CD4-positive, alpha-beta memory T cell (primary cell): ENCODE measurements at regions not wholly inside any gene's neighbourhood (a gene's known extent, or its start where the extent isn't known, plus 50 kb on each side); places are given as distances from the start of the nearest gene placed in this dataset.

Experiments
- CTCF ChIA-PET: fragments of 350-600 bp; sonication (Branson Sonifier 250); formaldehyde crosslinking; loops from one replicate; lab custom pipeline; 2021; ENCODE audit warnings: inconsistent platforms; ENCODE audit not compliant: partially characterized antibody; lab: Charles Lee
- POLR2A ChIA-PET: fragments of 350-600 bp; sonication (Branson Sonifier 250); formaldehyde crosslinking; loops from one replicate; lab custom pipeline; 2021; ENCODE audit not compliant: partially characterized antibody; lab: Charles Lee
- DNase-seq, 5 donors: peaks; one replicate each; pipeline versions ENCODE4 v3.0.0 to v3.0.0-alpha.2; 2020 to 2022; ENCODE audit warnings: mixed read lengths in 1 of 5
- H3K27ac ChIP-seq: one replicate; pipeline ENCODE4 v1.7.0; 2013; ENCODE audit warnings: low read depth, low read length
- H3K27me3 ChIP-seq: 2 replicates; pipeline ENCODE4 v1.7.0; 2013; ENCODE audit warnings: mild to moderate bottlenecking, low read length, moderate library complexity; ENCODE audit not compliant: insufficient read depth
- H3K36me3 ChIP-seq: 2 replicates; pipeline ENCODE4 v1.7.0; 2013; ENCODE audit warnings: mild to moderate bottlenecking, low read length, moderate library complexity; ENCODE audit not compliant: insufficient read depth
- H3K4me1 ChIP-seq: 2 replicates; pipeline ENCODE4 v1.7.0; 2013; ENCODE audit warnings: mild to moderate bottlenecking, low read length, moderate library complexity; ENCODE audit not compliant: insufficient read depth
- H3K4me3 ChIP-seq, 2 donors: one replicate each; pipeline ENCODE4 v1.7.0; 2013; ENCODE audit warnings: low read length in 2 of 2, mild to moderate bottlenecking in 1 of 2
- H3K9me3 ChIP-seq, 2 donors: one replicate each; pipeline ENCODE4 v1.7.0; 2013; ENCODE audit warnings: low read length in 2 of 2, control low read depth in 1 of 2; ENCODE audit not compliant: control insufficient read depth in 1 of 2
- H3K27ac Mint-ChIP-seq, 7 donors: one replicate each; pipeline ENCODE4 v1.8.0; 2020 to 2021; ENCODE audit warnings: mixed read lengths in 7 of 7, mild to moderate bottlenecking in 6 of 7, inconsistent platforms in 3 of 7, moderate library complexity in 3 of 7
- H3K27me3 Mint-ChIP-seq, 2 donors: one replicate each; pipeline ENCODE4 v1.8.0; 2020 to 2021; ENCODE audit warnings: mixed read lengths in 2 of 2
- H3K36me3 Mint-ChIP-seq, 2 donors: one replicate each; pipeline ENCODE4 v1.8.0; 2020 to 2021; ENCODE audit warnings: mixed read lengths in 2 of 2, inconsistent platforms in 1 of 2, mild to moderate bottlenecking in 1 of 2
- H3K4me1 Mint-ChIP-seq, 4 donors: one replicate each; pipeline ENCODE4 v1.8.0; 2020 to 2021; ENCODE audit warnings: mixed read lengths in 4 of 4, mild to moderate bottlenecking in 1 of 4
- H3K4me3 Mint-ChIP-seq, 8 donors: one replicate each; pipeline ENCODE4 v1.8.0; 2020 to 2021; ENCODE audit warnings: mixed read lengths in 8 of 8, mild to moderate bottlenecking in 7 of 8, moderate library complexity in 6 of 8, inconsistent platforms in 3 of 8
- H3K9me3 Mint-ChIP-seq, 8 donors: one replicate each; pipeline ENCODE4 v1.8.0; 2020 to 2021; ENCODE audit warnings: mixed read lengths in 8 of 8, mild to moderate bottlenecking in 5 of 8, inconsistent platforms in 3 of 8, moderate library complexity in 1 of 8
- intact Hi-C: fragments of 100-400 bp; cut with micrococcal nuclease; formaldehyde crosslinking; loops from one replicate; pipeline ENCODE4 v1.15.1; 2023

DNA sequence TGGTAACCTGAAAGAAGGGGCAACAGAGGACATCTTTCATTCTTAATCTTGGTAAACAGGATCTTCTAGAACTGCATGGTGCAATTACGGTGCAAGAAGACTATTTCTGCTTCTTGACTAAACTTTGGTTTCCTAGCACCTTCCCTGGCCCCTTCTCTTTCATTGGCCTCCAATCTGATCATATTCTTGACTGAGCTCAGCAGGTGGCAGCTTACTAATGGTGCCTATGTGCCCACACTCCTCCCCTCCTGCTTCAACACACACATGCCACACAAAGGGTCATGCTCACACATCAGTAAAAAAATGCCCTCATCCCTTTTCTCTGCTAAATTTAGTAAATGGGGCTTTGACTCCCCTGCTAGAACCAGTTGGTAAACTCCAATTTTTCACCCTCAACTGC is 400.5 kb upstream of the MAOA start:
- Mint-ChIP-seq H3K27me3 (no peaks in the 10 kb centered on the region), H3K36me3 (peaks cover 0 to 7% of the 10 kb centered on the region in 2 donors), H3K4me1 (peaks cover 0 to 4% (median 0%) of the 10 kb centered on the region in 4 donors), H3K27ac (peak overlapping the region in 1 of 7 donors; percentile 33), H3K4me3 (no peak overlapping the region), H3K9me3 (peaks cover 0 to 12% (median 5%) of the 10 kb centered on the region in 8 donors)
- Histone ChIP-seq H3K4me1 (no peaks in the 10 kb centered on the region), H3K4me3 (no peak overlapping the region), H3K27me3 (no peaks in the 10 kb centered on the region), H3K27ac (no peak overlapping the region), H3K36me3 (no peaks in the 10 kb centered on the region), H3K9me3 (no peaks in the 10 kb centered on the region)
- ChIA-PET CTCF (no interaction called here), POLR2A (no interaction called here)
- no peak for DNase-seq
- intact Hi-C loops: no loop called here

DNA sequence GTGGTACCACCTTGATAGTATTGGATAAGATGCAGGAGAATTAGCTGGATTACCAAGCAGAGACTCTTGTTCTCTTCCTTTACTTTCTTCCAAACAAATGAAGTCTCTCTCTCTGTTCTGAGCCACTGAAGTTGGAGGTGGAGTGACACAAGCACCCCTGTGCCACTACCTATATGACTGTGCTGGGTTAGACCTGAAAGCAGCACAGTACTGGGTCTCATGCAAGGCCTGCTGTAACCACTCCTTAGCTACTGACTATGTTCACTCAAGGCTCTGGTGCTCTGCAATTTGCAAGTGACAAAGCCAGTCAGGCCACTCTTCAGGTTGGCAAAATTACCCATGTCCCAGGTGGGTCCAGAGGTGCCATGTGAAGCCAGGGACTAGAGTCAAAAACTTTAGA is 389.6 kb upstream of the MAOA start:
- POLR2A ChIA-PET: no interaction called here

DNA sequence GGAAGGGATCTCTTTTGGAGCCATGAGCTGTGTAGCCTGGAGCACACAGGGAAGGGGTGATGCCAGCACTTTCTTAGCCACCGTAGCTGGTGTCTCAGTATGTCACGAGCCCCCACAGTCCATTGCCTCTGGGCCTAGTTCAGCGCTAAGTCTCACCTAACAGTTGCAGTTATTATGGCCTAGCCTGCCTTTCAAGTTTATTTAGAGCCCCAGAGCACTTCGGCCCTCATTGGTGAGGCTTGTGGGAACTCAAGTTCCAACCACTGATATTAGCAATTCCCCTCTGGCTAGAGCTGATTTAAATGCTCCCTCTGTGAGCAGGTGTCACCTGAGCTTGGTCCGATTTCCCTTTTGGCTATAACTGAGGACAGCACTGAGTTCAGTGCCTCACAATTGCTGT is 388.4 kb upstream of the MAOA start:
- Mint-ChIP-seq H3K27ac (no peak overlapping the region), H3K36me3 (peaks cover 0 to 6% of the 10 kb centered on the region in 2 donors), H3K27me3 (no peaks in the 10 kb centered on the region), H3K4me3 (no peak overlapping the region), H3K9me3 (peaks cover 0 to 13% (median 8%) of the 10 kb centered on the region in 8 donors), H3K4me1 (no peaks in the 10 kb centered on the region)
- ChIA-PET CTCF (no interaction called here), POLR2A (no interaction called here)
- H3K27ac ChIP-seq: no peak overlapping the region
- H3K4me3 ChIP-seq: no peak overlapping the region
- no peaks in the 10 kb centered on the region for H3K27me3 ChIP-seq
- no peaks in the 10 kb centered on the region for H3K4me1 ChIP-seq
- intact Hi-C loops: no loop called here
- no peak for DNase-seq
- no peaks in the 10 kb centered on the region for H3K36me3 ChIP-seq
- H3K9me3 ChIP-seq: no peaks in the 10 kb centered on the region

More for the DNA sequence above, 389.6 kb upstream of the MAOA start:
- no peaks in the 10 kb centered on the region for H3K9me3 ChIP-seq
- intact Hi-C loops: no loop called here
- Mint-ChIP-seq H3K9me3 (peaks cover 0 to 15% (median 10%) of the 10 kb centered on the region in 8 donors), H3K36me3 (peaks cover 0 to 6% of the 10 kb centered on the region in 2 donors), H3K4me3 (no peak overlapping the region), H3K4me1 (no peaks in the 10 kb centered on the region), H3K27ac (no peak overlapping the region), H3K27me3 (no peaks in the 10 kb centered on the region)
- H3K27me3 ChIP-seq: no peaks in the 10 kb centered on the region
- H3K27ac ChIP-seq: no peak overlapping the region
- DNase-seq: no peak
- H3K4me3 ChIP-seq: no peak overlapping the region
- H3K4me1 ChIP-seq: no peaks in the 10 kb centered on the region
- CTCF ChIA-PET: no interaction called here
- no peaks in the 10 kb centered on the region for H3K36me3 ChIP-seq

DNA sequence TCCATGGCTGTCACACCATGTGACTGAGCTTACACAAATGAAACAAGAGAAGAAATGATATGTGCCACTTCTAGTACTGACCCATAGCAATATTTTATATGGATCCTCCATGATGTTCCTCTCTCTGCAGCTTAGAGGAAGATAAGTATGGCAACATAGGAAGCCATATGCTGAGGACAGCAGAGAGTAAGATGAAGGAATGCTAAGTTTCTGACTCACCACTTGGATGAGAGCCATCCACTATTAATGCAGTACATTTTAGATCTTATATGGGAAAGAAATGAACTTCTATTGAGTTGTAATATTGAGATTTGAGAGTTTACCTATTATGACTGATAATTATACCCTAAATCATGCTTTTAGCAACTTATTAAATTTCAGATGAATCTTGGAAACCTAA is 386.9 kb upstream of the MAOA start:
- H3K9me3 ChIP-seq: no peaks in the 10 kb centered on the region

DNA sequence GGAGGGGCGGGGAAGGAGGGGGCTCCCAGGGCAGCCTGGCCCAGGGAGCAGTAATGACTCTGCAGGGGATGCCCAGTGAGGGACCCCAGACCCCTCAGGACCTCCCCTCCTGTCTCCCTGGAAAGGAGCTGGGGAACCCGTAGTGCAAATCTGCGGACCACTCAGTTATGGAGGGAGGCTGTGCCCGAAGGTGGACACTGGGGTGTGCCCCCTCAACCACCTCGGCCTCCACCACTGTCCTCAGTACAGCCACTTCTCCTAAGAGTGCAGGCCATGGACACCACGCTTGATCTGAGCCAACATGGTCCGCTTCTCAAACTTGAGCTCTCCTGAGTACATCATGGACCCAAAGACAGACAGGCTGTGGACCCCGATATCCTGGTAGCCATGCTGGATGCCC is 378.2 kb upstream of the MAOA start:
- no peaks in the 10 kb centered on the region for H3K4me1 ChIP-seq
- H3K4me1 Mint-ChIP-seq: no peaks in the 10 kb centered on the region
- H3K36me3 Mint-ChIP-seq: peaks cover 0 to 4% of the 10 kb centered on the region in 2 donors
- H3K36me3 ChIP-seq: no peaks in the 10 kb centered on the region
- intact Hi-C loops: no loop called here
- no peak overlapping the region for H3K27ac Mint-ChIP-seq
- H3K9me3 ChIP-seq: no peaks in the 10 kb centered on the region
- no peak for DNase-seq
- peaks cover 0 to 11% (median 5%) of the 10 kb centered on the region in 8 donors for H3K9me3 Mint-ChIP-seq
- H3K27ac ChIP-seq: no peak overlapping the region
- CTCF ChIA-PET: no interaction called here
- no peaks in the 10 kb centered on the region for H3K27me3 ChIP-seq
- H3K4me3 Mint-ChIP-seq: no peak overlapping the region
- H3K27me3 Mint-ChIP-seq: no peaks in the 10 kb centered on the region
- no peak overlapping the region for H3K4me3 ChIP-seq
- POLR2A ChIA-PET: no interaction called here

More for the DNA sequence above, 386.9 kb upstream of the MAOA start:
- no peaks in the 10 kb centered on the region for H3K27me3 ChIP-seq
- CTCF ChIA-PET: no interaction called here
- Mint-ChIP-seq H3K36me3 (peaks cover 0 to 6% of the 10 kb centered on the region in 2 donors), H3K9me3 (peaks cover 0 to 13% (median 7%) of the 10 kb centered on the region in 8 donors), H3K27me3 (no peaks in the 10 kb centered on the region), H3K27ac (no peak overlapping the region), H3K4me3 (no peak overlapping the region), H3K4me1 (no peaks in the 10 kb centered on the region)
- no peak for DNase-seq
- POLR2A ChIA-PET: no interaction called here
- H3K4me1 ChIP-seq: no peaks in the 10 kb centered on the region
- no peak overlapping the region for H3K27ac ChIP-seq
- intact Hi-C loops: no loop called here
- no peak overlapping the region for H3K4me3 ChIP-seq
- no peaks in the 10 kb centered on the region for H3K36me3 ChIP-seq

DNA sequence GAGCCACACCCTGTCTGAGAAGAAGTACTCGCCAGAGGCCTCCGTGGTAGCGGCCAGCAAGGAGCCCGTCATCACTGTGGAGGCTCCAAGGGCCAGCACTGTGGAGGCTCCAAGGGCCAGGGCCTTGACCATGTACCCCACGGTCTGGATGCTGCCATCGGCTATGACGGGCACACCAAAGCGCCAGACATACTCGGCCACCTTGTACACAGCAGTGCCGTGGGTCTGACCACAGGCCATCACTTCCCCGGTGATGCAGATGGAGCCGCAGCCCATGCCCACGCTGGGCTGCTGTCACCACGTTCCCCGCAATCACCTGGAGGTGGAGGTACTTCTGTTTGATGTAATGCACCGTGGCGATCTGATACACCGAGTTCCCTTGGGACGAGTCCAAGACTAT is 377.7 kb upstream of the MAOA start:
- intact Hi-C loops: no loop called here
- CTCF ChIA-PET: no interaction called here
- Mint-ChIP-seq H3K9me3 (peaks cover 0 to 11% (median 5%) of the 10 kb centered on the region in 8 donors), H3K27ac (no peak overlapping the region), H3K27me3 (no peaks in the 10 kb centered on the region), H3K36me3 (peaks cover 0 to 4% of the 10 kb centered on the region in 2 donors), H3K4me3 (no peak overlapping the region), H3K4me1 (no peaks in the 10 kb centered on the region)
- POLR2A ChIA-PET: no interaction called here
- no peak overlapping the region for H3K4me3 ChIP-seq
- H3K27me3 ChIP-seq: no peaks in the 10 kb centered on the region
- DNase-seq: no peak
- no peaks in the 10 kb centered on the region for H3K4me1 ChIP-seq
- no peaks in the 10 kb centered on the region for H3K9me3 ChIP-seq
- no peaks in the 10 kb centered on the region for H3K36me3 ChIP-seq
- no peak overlapping the region for H3K27ac ChIP-seq

DNA sequence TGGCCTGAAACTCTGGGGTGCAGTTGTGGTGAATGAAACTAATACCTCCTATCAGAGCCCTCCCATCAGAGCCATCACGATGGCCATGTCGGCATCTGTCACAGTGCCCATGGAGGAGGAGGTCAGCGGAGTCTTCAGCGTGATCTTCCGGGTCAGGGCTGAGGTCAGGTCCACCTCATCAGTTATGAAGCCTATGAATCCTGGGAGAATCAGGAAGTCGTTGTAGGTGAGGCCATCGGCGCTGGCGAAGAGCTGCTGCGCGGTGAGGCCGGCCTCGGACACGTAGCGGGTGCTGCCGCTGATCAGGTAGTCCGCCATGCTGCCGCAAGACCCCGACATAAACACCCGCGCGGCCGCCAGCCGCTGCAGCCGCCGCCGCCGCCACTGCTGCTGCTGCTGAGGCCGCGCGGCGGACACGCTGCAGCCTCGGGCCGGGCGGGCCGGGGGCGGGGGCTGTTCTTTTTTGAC is 376.7 kb upstream of the MAOA start:
- no peaks in the 10 kb centered on the region for H3K36me3 ChIP-seq
- H3K27me3 Mint-ChIP-seq: no peaks in the 10 kb centered on the region

DNA sequence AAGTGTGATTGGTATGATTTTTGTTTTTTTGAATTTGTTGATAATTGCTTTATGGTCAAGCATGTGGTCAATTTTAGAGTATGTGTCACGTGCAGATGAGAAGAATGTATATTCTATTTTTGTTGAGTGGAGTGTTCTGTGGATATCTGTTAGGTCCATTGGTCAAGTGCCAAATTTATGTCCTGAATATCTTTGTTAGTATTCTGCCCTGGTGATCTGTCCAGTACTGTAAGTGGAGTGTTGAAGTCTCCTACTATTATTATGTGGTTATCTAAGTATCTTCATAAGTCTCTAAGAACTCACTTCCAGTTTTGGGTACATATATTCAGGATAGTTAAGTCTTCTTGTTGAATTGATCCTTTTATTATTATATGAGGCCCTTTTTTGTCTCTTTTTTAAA is 372.9 kb upstream of the MAOA start:
- Mint-ChIP-seq H3K36me3 (no peaks in the 10 kb centered on the region), H3K27me3 (peaks cover 0 to 1% of the 10 kb centered on the region in 2 donors), H3K4me1 (no peaks in the 10 kb centered on the region), H3K27ac (no peak overlapping the region), H3K4me3 (no peak overlapping the region), H3K9me3 (peaks cover 0 to 11% (median 2%) of the 10 kb centered on the region in 8 donors)
- Histone ChIP-seq H3K27ac (no peak overlapping the region), H3K4me1 (no peaks in the 10 kb centered on the region), H3K4me3 (no peak overlapping the region), H3K9me3 (no peaks in the 10 kb centered on the region), H3K27me3 (no peaks in the 10 kb centered on the region), H3K36me3 (no peaks in the 10 kb centered on the region)
- no peak for DNase-seq
- intact Hi-C loops: no loop called here
- ChIA-PET CTCF (no interaction called here), POLR2A (no interaction called here)

More for the DNA sequence above, 376.7 kb upstream of the MAOA start:
- Histone ChIP-seq H3K9me3 (no peaks in the 10 kb centered on the region), H3K27ac (no peak overlapping the region), H3K4me3 (no peak overlapping the region), H3K27me3 (no peaks in the 10 kb centered on the region), H3K4me1 (no peaks in the 10 kb centered on the region)
- Mint-ChIP-seq H3K27ac (no peak overlapping the region), H3K4me3 (no peak overlapping the region), H3K9me3 (peaks cover 0 to 11% (median 5%) of the 10 kb centered on the region in 8 donors), H3K36me3 (peaks cover 0 to 4% of the 10 kb centered on the region in 2 donors), H3K4me1 (no peaks in the 10 kb centered on the region)
- no peak for DNase-seq
- intact Hi-C loops: no loop called here
- CTCF ChIA-PET: no interaction called here
- POLR2A ChIA-PET: no interaction called here
